Amniotic epithelial cell (primary cell): ENCODE measurements at regions not wholly inside any gene's neighbourhood (a gene's known extent, or its start where the extent isn't known, plus 50 kb on each side); places are given as distances from the start of the nearest gene placed in this dataset.

ENCODE experiments used
- DNase-seq: peaks from one replicate; pipeline ENCODE4 v3.0.0-alpha.2; 2010; ENCODE audit warnings: low read depth

DNA sequence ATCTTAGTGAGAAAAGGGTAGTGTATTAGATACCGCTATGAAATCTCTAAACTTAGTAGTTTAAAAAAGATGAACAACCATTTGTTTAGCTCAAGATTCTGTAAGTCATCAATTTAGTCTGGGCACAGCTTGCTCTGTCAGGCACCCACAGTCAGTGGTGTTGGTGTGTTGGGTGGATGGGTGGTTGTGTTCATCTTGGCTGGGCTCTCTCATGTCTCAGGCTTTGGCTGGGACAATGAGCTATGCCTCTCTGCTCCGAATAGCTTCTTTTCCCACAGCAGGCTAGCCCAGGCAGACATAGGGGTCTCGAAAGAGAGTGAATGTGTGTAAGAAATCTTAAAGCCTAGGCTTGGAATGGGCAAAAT is 127.0 kb upstream of the GATB start:
- no peak for DNase-seq

DNA sequence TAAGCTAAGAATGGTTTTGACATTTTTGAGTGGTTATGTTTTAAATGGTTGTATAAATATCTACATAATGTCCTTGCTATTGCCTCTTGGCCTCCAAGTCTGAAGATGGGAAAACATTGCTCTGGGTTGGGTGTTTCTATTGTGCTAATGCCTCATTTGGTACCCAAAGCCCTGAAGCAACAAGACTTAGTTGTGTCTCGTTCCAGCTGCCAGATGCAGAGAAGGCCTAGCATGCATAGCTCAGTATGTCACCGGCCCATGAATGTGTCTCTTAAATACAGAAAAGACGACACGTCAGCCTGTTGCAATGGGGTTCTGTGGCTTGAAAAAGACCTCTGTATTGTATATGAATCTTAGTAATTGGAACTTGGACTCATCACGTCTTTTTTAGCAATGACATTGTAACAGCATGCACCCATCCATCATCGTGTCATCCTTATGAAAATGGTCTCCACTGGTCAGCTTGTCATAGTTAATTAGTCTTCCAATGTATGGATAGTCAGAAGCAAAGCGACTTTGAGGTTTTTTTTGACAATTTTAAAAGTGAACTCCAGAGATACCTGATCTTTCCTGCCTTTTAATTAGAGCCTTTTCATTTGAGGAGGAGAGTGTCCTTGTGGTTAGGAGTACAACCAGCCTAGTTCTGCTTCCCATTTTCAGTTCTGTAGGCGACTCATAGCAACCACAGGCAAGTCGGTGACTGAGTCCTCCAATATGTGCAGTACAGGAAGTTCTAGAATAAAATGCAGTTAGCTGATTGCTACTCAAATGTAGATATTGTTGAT is 126.4 kb upstream of the GATB start:
- DNase-seq: peak; percentile 3

DNA sequence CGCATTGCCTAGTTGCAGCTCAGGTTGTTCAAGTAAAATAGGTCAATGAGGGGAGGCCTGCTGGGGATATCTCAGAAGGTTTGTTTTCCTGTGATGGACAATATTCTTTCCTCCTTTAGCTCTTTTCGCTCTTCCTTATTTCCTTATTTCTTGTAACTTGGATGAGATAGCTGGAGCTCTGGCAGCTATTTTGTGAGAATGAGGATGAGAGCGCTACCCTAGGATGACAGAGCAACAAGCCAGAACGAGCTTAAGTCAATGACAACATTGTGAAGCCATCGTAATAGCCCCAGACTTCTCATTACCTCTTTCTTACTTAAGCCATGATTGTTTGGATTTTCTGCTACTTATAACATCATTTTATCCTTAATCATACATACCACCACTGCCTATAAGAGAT is 124.3 kb upstream of the GATB start:
- DNase-seq: no peak

DNA sequence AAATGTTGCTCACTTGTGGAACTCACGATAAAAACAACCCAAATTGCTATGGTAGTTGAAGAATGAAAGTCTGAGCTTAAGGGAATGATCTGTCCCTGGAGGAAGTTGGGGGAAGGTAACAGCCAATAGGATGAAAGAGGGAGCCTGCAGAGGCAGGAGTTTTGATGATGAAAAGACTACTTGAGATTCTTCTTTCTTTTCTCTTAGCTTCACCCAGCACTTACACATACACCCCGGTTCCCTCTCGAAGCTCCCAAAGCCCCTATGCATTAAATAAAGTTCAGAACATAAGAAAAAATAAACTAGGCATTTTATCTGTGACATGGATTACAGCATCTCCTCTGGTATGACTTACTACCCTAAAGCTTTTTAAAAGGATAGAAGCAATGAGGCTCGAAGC is 122.9 kb upstream of the GATB start:
- DNase-seq: no peak

DNA sequence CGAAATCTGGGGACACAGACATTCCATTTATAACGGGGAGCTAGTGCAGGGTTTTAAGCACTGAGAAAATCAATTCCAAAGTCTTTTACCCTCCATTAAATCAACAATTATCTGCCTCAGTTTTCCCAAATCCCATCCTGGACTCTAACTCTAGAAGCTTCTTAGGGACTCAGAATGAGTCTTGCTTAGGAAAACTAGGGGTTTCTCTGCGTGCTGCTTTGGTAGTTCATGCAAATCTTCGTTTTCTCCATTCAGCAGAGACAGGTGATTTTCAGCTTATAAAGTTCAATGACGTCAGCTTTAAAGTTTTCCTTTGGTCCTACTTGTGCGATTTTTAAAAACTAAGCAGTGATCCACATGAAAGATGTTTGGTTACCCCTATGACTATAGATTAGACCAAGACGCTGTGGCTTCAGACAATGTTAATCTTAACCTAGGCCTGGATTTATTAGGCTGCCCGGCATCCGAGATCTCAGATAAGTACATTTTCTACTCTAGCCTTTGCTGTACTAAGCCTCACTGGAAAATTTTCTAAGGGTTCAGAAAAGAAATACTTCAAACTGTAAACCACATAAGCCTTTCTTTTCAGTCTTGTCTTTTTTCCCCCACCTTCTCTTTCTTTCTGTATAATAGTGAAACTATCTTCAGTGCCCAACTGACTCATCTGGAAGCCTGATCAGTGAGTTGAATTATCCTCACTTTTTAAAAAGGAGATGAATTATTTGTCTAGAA is 121.4 kb upstream of the GATB start:
- no peak for DNase-seq

DNA sequence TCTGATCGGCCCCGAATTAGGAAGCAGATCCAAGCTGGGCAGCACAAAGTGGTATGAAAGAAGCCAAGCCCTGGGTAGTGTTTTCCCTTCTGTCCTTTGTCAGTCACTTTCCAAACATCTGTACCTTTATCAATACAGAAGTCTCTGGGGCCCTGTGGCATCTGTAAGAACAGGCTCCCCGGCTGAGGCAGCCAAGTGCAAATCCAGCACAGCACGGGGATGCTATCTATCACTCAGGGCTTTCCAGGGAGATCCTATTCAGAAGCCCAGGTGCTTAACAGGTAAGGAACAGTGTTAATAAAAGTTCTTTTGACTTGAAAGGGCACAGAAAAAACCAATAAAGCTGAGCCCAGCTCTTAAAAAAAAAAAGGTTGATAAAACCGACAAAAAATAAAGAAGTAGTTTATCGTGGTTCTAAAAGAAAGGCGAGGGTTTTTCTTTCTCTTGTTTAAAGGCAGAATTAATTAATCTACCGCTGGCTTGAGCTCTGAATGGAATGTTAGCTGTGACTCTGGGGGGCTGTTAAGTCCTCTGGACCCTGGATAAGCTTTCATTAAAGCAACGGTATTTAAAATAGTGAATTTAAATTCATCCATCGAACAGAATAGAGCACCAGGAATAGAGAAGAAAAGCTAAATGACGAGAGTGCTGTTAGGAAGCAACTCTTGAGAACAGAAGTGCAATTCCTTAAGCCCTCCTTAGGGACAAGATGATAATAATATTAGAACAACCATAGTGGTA is 119.1 kb upstream of the GATB start:
- no peak for DNase-seq

DNA sequence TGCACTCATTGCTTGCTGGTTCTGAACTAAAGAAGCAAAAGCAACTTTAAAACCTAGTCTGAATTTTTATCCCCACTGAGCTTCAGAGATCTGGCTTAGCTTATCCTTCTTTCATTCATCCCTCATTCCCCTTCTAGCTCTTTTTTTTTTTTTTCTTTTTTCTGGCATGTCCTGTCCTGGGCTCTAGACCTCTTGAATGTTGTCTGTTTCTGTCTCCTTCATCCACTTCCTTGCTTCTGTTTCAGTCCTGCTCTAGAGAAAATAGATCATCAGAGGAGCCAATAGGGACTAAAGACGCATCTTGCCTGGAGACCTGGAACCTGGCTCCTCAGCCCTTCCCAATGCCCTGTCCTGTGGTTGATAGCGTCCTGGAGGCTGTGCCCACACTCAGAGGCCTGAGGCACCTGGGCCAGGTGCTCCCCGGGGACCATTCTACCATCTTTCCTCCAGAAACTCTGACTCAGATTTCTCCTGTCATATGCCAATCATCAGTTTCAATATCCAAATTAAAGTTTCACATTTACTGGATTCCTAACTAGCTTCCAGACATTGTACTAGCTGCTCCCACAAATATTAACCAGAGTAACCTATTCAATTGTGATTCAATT is 115.7 kb upstream of the GATB start:
- no peak for DNase-seq

DNA sequence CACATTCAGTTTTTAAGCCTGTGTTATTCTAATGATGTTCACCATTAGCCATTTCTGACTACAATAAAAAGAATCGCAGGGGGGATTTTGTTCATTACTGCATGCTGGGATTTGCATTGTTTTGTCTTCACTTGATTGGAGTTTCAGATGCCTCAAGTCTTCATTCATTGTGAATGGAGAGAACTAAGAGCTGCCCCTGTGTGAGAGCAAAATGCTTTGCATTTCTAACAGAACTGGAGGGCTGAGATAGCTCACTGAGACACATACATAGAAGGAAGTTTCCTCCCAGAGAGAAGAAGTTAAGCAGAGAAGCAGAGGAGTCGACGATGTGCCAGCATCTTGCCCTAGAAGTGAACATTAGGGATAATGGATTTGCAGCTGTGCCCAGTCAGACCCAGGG is 113.5 kb upstream of the GATB start:
- no peak for DNase-seq

DNA sequence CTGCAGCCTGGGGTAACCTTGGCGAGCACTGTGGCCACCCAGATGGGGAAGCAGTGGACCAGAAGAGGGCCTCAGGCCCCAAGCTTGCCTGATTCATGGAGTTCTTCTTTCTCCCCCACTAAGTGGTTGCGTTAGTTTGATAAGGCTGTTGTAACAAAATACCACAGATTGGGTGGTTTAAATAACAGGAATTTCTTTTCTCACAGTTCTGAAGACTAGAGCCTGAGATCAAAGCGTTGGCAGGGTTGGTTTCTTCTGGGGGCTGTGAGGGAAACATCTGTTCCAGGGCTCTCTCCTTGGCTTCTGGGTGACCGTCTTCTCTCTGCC is 105.7 kb upstream of the GATB start:
- peak; percentile 74 for DNase-seq

DNA sequence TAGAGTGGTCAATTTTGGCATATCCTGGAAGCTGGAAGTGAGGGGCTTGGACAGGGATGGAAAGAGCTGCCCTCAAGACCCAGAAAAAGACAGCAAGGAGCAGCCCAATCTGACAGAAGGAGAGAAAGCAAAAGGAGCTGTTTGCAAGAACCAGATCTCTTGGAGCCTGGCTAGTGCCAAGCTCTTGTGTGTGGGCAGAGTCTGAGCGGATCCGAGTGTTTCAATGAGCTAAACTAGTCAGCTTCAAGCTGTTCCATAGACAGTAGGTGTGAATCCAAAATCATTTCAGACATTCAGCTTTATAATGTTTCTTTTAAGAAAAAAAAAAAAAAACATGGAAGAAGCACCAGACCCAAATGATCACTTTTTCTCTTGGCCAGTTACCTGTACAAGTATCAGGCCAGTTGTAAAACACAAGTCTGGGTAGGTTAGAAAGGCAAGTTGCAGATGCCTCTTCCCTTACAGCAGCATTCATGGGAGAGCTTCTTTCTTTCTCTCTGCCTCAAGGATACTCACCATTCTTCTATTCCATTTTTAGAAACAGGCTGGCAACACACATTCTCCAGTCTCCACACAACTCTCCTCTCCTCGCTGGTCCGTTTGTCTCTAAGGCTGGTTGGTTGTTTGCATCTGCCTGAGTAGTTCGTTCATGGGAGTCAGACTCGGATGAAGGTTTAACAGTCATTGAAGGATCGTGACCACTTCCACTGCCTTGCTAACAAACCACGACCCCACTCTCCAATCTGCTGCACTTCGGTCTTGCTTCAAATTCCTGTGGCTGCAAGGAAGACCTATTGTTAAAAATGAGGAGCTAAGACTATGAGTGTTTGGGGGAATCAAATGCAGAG is 105.2 kb upstream of the GATB start:
- DNase-seq: no peak

DNA sequence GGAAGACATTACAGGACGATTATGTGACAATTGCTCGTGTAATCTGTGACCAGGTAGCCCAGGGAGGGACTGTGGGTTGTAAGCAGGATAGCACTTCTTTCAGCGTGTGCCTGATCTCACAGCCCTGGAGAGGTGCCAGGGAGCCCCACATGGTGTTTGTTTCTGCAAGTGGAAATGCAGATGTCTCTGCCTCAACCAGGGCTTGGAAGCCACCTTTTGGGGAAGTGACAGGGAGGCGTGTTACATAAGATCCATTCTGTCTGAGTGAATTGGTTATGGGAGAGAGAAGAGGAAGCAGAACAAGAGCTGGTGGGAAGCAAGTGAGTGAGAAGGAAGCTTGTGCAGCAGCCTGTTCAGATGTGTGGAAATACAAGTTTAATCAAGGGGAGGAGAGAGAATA is 104.5 kb upstream of the GATB start:
- DNase-seq: no peak

DNA sequence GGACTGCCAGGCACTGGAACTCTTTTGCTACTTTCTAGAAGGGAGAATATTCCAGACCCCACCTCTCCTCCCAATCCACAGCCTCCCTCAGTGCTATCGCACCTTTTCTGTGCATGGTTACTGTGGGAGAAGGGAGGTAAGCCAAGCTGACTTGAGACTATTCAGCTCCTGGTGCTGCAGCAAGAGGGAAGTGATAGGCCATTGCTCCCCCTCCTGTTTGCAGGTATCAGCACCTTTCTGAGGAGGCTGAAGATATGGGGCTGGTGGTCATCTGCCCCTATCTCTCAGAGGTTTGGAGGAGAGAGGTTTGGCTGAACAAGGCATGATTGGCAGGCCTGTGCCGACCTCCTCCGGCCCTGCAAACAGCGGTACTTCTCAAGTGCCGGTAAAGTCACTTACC is 103.3 kb upstream of the GATB start:
- DNase-seq: no peak

DNA sequence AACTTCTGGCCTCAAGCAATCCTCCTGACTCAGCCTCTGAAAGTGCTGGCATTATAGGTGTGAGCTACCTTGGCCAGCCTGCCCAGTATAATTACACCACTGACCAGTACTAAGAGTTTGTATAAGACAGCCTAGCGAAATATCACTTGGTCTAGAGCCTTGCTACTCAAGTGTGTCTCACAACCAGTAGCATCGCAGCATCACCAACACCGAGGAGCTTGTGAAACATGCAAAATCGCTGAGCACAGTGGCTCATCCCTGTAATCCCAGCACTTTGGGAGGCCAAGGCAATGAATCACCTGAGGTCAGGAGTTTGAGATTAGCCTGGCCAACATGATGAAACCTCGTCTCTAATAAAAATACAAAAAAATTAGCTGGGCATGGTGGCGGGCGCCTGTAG is 102.0 kb upstream of the GATB start:
- DNase-seq: peak; percentile 83

DNA sequence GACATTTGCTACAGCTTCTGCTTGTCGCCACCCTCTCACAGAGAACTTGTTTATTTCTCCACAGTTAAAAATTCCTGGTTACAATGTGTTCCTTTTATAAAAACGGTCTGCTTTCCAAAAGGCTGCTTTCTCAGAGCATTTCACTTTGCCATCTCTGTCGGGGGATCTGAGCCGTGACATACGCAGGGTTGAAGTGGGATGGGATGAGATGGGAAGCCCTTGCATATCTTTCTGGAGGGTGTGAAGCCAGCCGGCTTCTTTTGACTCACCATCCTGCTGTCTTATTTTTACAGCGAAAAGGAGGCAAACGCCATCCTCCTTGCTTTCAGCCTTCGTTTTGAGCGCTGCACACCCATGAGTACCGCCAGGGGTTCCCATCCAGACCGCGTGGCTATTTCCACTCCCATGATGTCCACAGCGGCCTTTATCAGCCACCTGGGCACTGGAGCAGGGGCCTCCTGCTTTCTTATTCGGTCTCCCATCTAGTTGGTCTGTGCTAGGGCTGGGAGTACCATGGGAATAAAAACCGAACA is 99.8 kb upstream of the GATB start:
- DNase-seq: no peak

DNA sequence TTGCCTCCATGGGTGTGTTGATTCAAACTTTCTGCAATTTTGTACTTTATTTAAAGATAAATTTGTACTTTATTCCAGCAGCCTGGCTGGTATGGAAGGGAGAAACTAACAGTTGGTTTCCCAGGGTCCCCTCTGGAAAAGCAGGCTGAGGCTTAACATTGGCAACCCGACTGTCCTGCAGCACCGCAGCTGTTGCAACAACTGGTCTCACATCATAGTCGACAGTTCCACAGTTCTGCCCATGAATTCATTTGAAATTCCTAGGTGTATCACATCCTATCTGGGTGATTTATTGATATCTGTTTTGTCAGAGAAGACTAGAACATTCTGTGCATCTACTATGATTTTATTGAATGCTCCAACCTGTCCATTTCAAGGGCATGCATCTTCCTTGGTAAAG is 98.8 kb upstream of the GATB start:
- DNase-seq: no peak

DNA sequence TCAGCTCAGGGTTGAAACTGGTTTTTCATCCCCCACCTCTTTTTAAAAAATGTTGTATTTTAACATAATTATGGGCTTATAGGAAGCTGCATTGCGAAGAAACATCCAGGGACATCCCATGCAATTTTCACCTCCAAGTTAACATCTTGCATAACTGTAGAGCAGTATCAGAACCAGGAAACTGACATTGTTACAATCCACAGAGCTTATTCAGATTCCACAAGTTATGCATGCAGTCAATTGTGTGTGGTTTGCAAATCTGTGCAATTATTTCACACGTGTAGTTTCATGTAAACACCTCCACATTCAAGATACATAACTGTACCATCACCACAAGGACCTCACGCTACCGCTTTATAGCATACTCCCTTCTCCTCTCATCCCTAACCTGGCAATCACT is 97.5 kb upstream of the GATB start:
- peak; percentile 22 for DNase-seq

DNA sequence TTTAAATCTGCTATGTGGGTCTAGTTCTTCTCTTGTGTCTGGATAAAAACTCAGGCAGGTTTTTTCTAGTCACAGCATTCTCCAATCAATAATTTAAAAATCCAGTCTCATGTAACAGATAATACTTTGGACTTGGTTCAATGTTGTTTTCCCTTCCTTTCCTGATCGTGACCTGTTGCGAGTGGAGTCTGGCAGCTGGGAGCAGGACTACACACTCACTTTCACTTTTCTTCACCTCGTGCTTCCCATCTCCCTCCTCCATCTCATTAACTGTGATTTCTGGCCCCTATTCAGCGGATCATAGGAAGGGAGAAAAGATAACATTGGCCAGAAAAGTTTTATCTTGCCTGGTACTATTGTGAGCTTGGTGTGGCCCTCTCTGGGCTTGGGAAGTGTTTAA is 96.6 kb upstream of the GATB start:
- no peak for DNase-seq

DNA sequence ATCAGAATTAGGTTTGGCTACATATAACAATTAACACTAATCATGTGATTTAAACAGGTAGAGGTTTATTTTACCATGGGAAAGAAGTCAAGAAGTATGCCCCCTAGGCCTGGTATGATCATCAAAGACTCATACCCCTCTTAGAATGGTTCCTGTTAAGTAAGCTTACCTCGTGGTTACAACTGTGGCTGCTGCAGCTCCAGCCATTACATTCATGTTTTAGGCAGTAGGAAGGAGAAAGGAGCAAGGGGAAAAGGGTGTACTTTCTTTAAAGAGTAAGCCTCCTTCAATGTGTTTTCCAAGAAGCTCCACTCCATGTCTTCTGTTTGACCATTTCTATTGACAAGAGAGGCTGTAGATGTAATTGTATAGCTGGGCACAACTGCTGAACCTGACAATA is 94.9 kb upstream of the GATB start:
- DNase-seq: no peak

DNA sequence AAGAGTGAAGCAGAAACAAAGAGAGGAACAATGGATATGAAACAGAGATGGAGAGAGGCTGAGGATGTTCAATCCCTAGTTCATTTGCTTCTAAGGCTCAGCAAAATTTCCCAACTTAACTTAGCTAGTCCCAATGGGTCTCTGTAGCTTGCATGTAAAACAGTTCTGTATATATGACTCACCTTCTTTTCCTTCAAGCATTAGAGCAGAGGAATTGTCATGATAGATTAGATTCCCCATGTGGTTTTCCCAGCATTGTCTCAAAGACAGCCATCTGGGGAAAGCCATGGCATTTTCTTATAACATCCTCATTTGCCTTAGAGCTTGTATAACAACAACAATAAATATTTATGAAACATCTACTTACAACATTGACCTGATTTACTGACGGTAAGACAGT is 93.9 kb upstream of the GATB start:
- peak; percentile 42 for DNase-seq

DNA sequence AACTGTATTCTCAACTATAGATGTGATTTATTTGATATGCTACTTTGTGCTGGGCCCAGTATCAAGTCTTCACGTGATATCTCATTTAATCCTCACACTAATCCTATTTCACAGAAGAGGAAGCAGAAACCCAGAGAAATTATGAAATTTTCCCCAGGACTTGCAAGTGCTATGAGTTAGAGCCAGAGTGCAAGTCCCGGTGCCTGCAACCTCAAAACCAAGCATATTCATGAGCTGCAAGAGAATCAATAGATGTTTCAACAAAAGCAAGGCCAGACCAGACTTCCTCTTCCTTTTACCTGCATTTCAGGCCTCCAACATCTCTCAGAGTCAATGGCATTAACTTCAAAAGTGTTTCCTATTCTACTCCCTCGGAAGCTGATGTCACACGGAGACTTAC is 92.2 kb upstream of the GATB start:
- peak; percentile 59 for DNase-seq

DNA sequence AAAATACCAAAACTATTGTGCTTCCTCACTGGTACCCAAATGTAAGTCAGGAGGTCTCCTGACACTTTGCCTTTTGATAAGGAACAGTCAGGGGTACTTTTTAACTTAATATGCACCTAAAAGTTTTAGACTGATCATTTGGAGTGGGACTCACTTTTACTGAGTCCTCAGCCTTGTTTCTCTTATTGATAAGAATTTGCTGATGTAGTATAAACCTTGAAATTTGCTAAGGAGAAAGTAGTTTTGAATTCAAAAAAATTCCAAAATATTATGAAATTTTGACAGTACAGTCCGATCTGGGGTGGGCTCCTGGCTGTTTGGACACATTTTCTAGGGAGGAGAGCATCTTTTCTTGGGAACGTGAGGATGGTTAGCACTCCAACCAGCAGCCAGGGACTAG is 91.4 kb upstream of the GATB start:
- DNase-seq: no peak

DNA sequence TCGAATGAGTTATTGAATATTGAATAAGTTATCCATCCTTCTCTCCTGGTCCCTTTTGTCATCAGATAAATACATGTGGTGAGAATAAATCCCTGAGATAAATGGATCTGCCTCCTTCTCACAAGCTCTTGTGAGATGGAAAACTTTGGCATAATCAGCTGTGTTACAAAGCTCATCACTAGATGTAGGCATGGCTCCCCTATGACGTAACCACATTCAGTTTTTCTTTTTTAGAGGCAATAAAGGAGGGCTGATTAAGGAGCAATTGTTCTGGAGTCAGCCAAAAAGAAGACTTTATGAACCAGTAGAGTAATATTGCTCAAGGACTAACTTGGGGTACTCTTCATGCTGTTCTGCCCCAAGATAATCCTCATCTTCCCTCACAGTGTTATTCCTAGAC is 90.5 kb upstream of the GATB start:
- no peak for DNase-seq
